HEK293T (cell line): ENCODE measurements at regions not wholly inside any gene's neighbourhood (a gene's known extent, or its start where the extent isn't known, plus 50 kb on each side); places are given as distances from the start of the nearest gene placed in this dataset.

Source experiments
- ARNT ChIP-seq: fragments of 450-650 bp; IDR thresholded peaks from 2 replicates; pipeline ENCODE4 v1.6.1; 2017; ENCODE audit warnings: mild to moderate bottlenecking
- CTBP1 ChIP-seq: fragments of 450-650 bp; IDR thresholded peaks from 2 replicates; pipeline ENCODE4 v1.6.1; 2016; ENCODE audit warnings: borderline replicate concordance
- FOXM1 ChIP-seq: fragments of 450-650 bp; IDR thresholded peaks from 2 replicates; pipeline ENCODE4 v1.6.1; 2017; ENCODE audit warnings: mild to moderate bottlenecking, borderline replicate concordance
- LEF1 ChIP-seq: fragments of 450-650 bp; IDR thresholded peaks from 2 replicates; pipeline ENCODE4 v1.6.1; 2017; ENCODE audit warnings: mild to moderate bottlenecking, borderline replicate concordance
- SP1 ChIP-seq: fragments of 450-650 bp; IDR thresholded peaks from 2 replicates; pipeline ENCODE4 v1.6.1; 2017
- ZNF384 ChIP-seq: fragments of 450-650 bp; IDR thresholded peaks from 2 replicates; pipeline ENCODE4 v1.6.1; 2016

GRCh38 chr13:106772006-106772601, 204.2 kb upstream of the ARGLU1 start:
- no peak for TF ChIP-seq CTBP1
- no peak for TF ChIP-seq FOXM1
- TF ChIP-seq ARNT: no peak
- TF ChIP-seq SP1: no peak
- TF ChIP-seq ZNF384: no peak
- no peak for TF ChIP-seq LEF1
